ENCODE measurements at regions not wholly inside any gene's neighbourhood (a gene's known extent, or its start where the extent isn't known, plus 50 kb on each side); places are given as distances from the start of the nearest gene placed in this dataset.

- no peaks in the 10 kb centered on the region for H3K9me3 Mint-ChIP-seq
- peaks cover 3% of the 10 kb centered on the region for H3K4me1 Mint-ChIP-seq (ENCODE audit: low read depth)
- DNase-seq, result no peak
- no peak overlapping the region for H3K27ac Mint-ChIP-seq
- no peaks in the 10 kb centered on the region for H3K27me3 Mint-ChIP-seq
- no peaks in the 10 kb centered on the region for H3K36me3 Mint-ChIP-seq (ENCODE audit: low read depth)
- H3K4me3 Mint-ChIP-seq, result no peak overlapping the region
These were observed 146.3 kb downstream of the TLE3 start for GRCh38 chr15:69951256-69951897.

GRCh38 chr15:69951898-69952555 is 145.7 kb downstream of the TLE3 start:
- Mint-ChIP-seq H3K27ac (no peak overlapping the region), H3K36me3 (ENCODE audit: low read depth) (no peaks in the 10 kb centered on the region), H3K4me1 (ENCODE audit: low read depth) (peaks cover 3% of the 10 kb centered on the region), H3K27me3 (no peaks in the 10 kb centered on the region), H3K9me3 (no peaks in the 10 kb centered on the region), H3K4me3 (no peak overlapping the region)
- no peak for DNase-seq

- no peak for DNase-seq
- H3K4me3 Mint-ChIP-seq, result no peak overlapping the region
- no peaks in the 10 kb centered on the region for H3K36me3 Mint-ChIP-seq (ENCODE audit: low read depth)
- H3K27me3 Mint-ChIP-seq, result no peaks in the 10 kb centered on the region
- H3K9me3 Mint-ChIP-seq, result no peaks in the 10 kb centered on the region
- no peak overlapping the region for H3K27ac Mint-ChIP-seq
- peaks cover 5% of the 10 kb centered on the region for H3K4me1 Mint-ChIP-seq (ENCODE audit: low read depth)
These were observed 144.7 kb downstream of the TLE3 start for GRCh38 chr15:69953051-69953450.

GRCh38 chr15:69953816-69954215 is 143.9 kb downstream of the TLE3 start:
- H3K4me1 Mint-ChIP-seq (ENCODE audit: low read depth), result peaks cover 9% of the 10 kb centered on the region
- H3K4me3 Mint-ChIP-seq, result no peak overlapping the region
- H3K36me3 Mint-ChIP-seq (ENCODE audit: low read depth), result no peaks in the 10 kb centered on the region

GRCh38 chr15:69954666-69955065 is 143.1 kb downstream of the TLE3 start:
- H3K36me3 Mint-ChIP-seq (ENCODE audit: low read depth), result no peaks in the 10 kb centered on the region
- H3K9me3 Mint-ChIP-seq, result no peaks in the 10 kb centered on the region
- peaks cover 6% of the 10 kb centered on the region for H3K4me1 Mint-ChIP-seq (ENCODE audit: low read depth)
- H3K4me3 Mint-ChIP-seq, result no peak overlapping the region
- H3K27me3 Mint-ChIP-seq, result no peaks in the 10 kb centered on the region
- no peak for DNase-seq
- H3K27ac Mint-ChIP-seq, result no peak overlapping the region

More at GRCh38 chr15:69953816-69954215, 143.9 kb downstream of the TLE3 start:
- H3K9me3 Mint-ChIP-seq, result no peaks in the 10 kb centered on the region
- H3K27ac Mint-ChIP-seq, result no peak overlapping the region
- no peak for DNase-seq
- H3K27me3 Mint-ChIP-seq, result no peaks in the 10 kb centered on the region

- H3K4me3 Mint-ChIP-seq, result no peak overlapping the region
- no peak for DNase-seq
- H3K27ac Mint-ChIP-seq, result no peak overlapping the region
- H3K36me3 Mint-ChIP-seq (ENCODE audit: low read depth), result no peaks in the 10 kb centered on the region
- no peaks in the 10 kb centered on the region for H3K27me3 Mint-ChIP-seq
- peaks cover 6% of the 10 kb centered on the region for H3K4me1 Mint-ChIP-seq (ENCODE audit: low read depth)
- no peaks in the 10 kb centered on the region for H3K9me3 Mint-ChIP-seq
These were observed 142.3 kb downstream of the TLE3 start for GRCh38 chr15:69955240-69955894.

GRCh38 chr15:69956417-69956816 is 141.3 kb downstream of the TLE3 start:
- H3K4me3 Mint-ChIP-seq, result no peak overlapping the region
- no peaks in the 10 kb centered on the region for H3K9me3 Mint-ChIP-seq
- H3K27ac Mint-ChIP-seq, result no peak overlapping the region
- H3K36me3 Mint-ChIP-seq (ENCODE audit: low read depth), result no peaks in the 10 kb centered on the region
- peaks cover 6% of the 10 kb centered on the region for H3K4me1 Mint-ChIP-seq (ENCODE audit: low read depth)
- no peak for DNase-seq
- H3K27me3 Mint-ChIP-seq, result no peaks in the 10 kb centered on the region

- Mint-ChIP-seq H3K4me3 (no peak overlapping the region), H3K36me3 (ENCODE audit: low read depth) (no peaks in the 10 kb centered on the region), H3K9me3 (no peaks in the 10 kb centered on the region), H3K27ac (no peak overlapping the region), H3K4me1 (ENCODE audit: low read depth) (peaks cover 6% of the 10 kb centered on the region), H3K27me3 (no peaks in the 10 kb centered on the region)
- no peak for DNase-seq
These were observed 140.5 kb downstream of the TLE3 start for GRCh38 chr15:69957175-69957574.

- H3K27ac Mint-ChIP-seq, result no peak overlapping the region
- no peak for DNase-seq
- no peaks in the 10 kb centered on the region for H3K27me3 Mint-ChIP-seq
- no peaks in the 10 kb centered on the region for H3K36me3 Mint-ChIP-seq (ENCODE audit: low read depth)
- no peaks in the 10 kb centered on the region for H3K9me3 Mint-ChIP-seq
- peaks cover 6% of the 10 kb centered on the region for H3K4me1 Mint-ChIP-seq (ENCODE audit: low read depth)
- H3K4me3 Mint-ChIP-seq, result no peak overlapping the region
These were observed 139.1 kb downstream of the TLE3 start for GRCh38 chr15:69958496-69959084.

- Mint-ChIP-seq H3K27ac (no peak overlapping the region), H3K36me3 (ENCODE audit: low read depth) (no peaks in the 10 kb centered on the region), H3K27me3 (no peaks in the 10 kb centered on the region), H3K9me3 (no peaks in the 10 kb centered on the region), H3K4me1 (ENCODE audit: low read depth) (peaks cover 6% of the 10 kb centered on the region), H3K4me3 (no peak overlapping the region)
- no peak for DNase-seq
These were observed 135.2 kb downstream of the TLE3 start for GRCh38 chr15:69962561-69962960.

GRCh38 chr15:69963385-69963784 is 134.3 kb downstream of the TLE3 start:
- no peak overlapping the region for H3K27ac Mint-ChIP-seq
- no peaks in the 10 kb centered on the region for H3K9me3 Mint-ChIP-seq
- no peak overlapping the region for H3K4me3 Mint-ChIP-seq
- H3K27me3 Mint-ChIP-seq, result no peaks in the 10 kb centered on the region
- no peaks in the 10 kb centered on the region for H3K36me3 Mint-ChIP-seq (ENCODE audit: low read depth)
- no peak for DNase-seq
- peaks cover under 1% of the 10 kb centered on the region for H3K4me1 Mint-ChIP-seq (ENCODE audit: low read depth)

GRCh38 chr15:69971771-69972170 is 125.9 kb downstream of the TLE3 start:
- no peak for DNase-seq
- Mint-ChIP-seq H3K4me3 (no peak overlapping the region), H3K27ac (no peak overlapping the region), H3K4me1 (ENCODE audit: low read depth) (peaks cover 1% of the 10 kb centered on the region), H3K9me3 (no peaks in the 10 kb centered on the region), H3K36me3 (ENCODE audit: low read depth) (no peaks in the 10 kb centered on the region), H3K27me3 (peaks cover 33% of the 10 kb centered on the region)

- Mint-ChIP-seq H3K27ac (no peak overlapping the region), H3K4me3 (no peak overlapping the region), H3K4me1 (ENCODE audit: low read depth) (peaks cover 1% of the 10 kb centered on the region), H3K27me3 (peaks cover 40% of the 10 kb centered on the region), H3K36me3 (ENCODE audit: low read depth) (no peaks in the 10 kb centered on the region), H3K9me3 (no peaks in the 10 kb centered on the region)
- no peak for DNase-seq
These were observed 125.3 kb downstream of the TLE3 start for GRCh38 chr15:69972436-69972835.

- H3K27ac Mint-ChIP-seq, result no peak overlapping the region
- no peaks in the 10 kb centered on the region for H3K9me3 Mint-ChIP-seq
- H3K36me3 Mint-ChIP-seq (ENCODE audit: low read depth), result no peaks in the 10 kb centered on the region
- H3K4me1 Mint-ChIP-seq (ENCODE audit: low read depth), result peaks cover 1% of the 10 kb centered on the region
- DNase-seq, result no peak
- H3K4me3 Mint-ChIP-seq, result no peak overlapping the region
- H3K27me3 Mint-ChIP-seq, result peaks cover 43% of the 10 kb centered on the region
These were observed 124.5 kb downstream of the TLE3 start for GRCh38 chr15:69973102-69973714.
